Occipital lobe (tissue), 1 donor: ENCODE measurements at regions not wholly inside any gene's neighbourhood (a gene's known extent, or its start where the extent isn't known, plus 50 kb on each side); places are given as distances from the start of the nearest gene placed in this dataset.
A peak's percentile ranks its signal among the peaks of the same experiment; 100 is the strongest.

ENCODE experiments used
- DNase-seq: peaks from one replicate; lab custom pipeline; 2025; lab: John Stamatoyannopoulos, UW

- no peak for DNase-seq
These were observed 123.6 kb downstream of the PRLHR start for GRCh38 chr10:118471863-118472262.

- no peak for DNase-seq
These were observed 125.0 kb downstream of the PRLHR start for GRCh38 chr10:118470470-118470869.

- no peak for DNase-seq
These were observed 125.1 kb upstream of the FAM204A start for GRCh38 chr10:118467200-118467599.

- no peak for DNase-seq
These were observed 123.3 kb upstream of the FAM204A start for GRCh38 chr10:118465300-118465874.

- no peak for DNase-seq
These were observed 121.6 kb upstream of the FAM204A start for GRCh38 chr10:118463740-118464139.

GRCh38 chr10:118462401-118462800 is 120.3 kb upstream of the FAM204A start:
- no peak for DNase-seq

GRCh38 chr10:118459642-118460193 is 117.6 kb upstream of the FAM204A start:
- peak; percentile 48 for DNase-seq

GRCh38 chr10:118458957-118459641 is 117.0 kb upstream of the FAM204A start:
- DNase-seq, result no peak

- DNase-seq, result no peak
These were observed 115.8 kb upstream of the FAM204A start for GRCh38 chr10:118457824-118458428.

GRCh38 chr10:118455181-118455695 is 113.1 kb upstream of the FAM204A start:
- no peak for DNase-seq

GRCh38 chr10:118454211-118454610 is 112.1 kb upstream of the FAM204A start:
- DNase-seq, result no peak

GRCh38 chr10:118452098-118452497 is 110.0 kb upstream of the FAM204A start:
- DNase-seq, result no peak

GRCh38 chr10:118449521-118449920 is 107.4 kb upstream of the FAM204A start:
- no peak for DNase-seq

- DNase-seq, result no peak
These were observed 106.6 kb upstream of the FAM204A start for GRCh38 chr10:118448744-118449143.

- no peak for DNase-seq
These were observed 105.5 kb upstream of the FAM204A start for GRCh38 chr10:118447478-118448270.

GRCh38 chr10:118445535-118445934 is 103.4 kb upstream of the FAM204A start:
- no peak for DNase-seq

GRCh38 chr10:118444069-118444468 is 101.9 kb upstream of the FAM204A start:
- DNase-seq, result no peak

GRCh38 chr10:118442032-118442431 is 99.9 kb upstream of the FAM204A start:
- DNase-seq, result no peak

GRCh38 chr10:118439824-118440223 is 97.7 kb upstream of the FAM204A start:
- no peak for DNase-seq

GRCh38 chr10:118436742-118437141 is 94.6 kb upstream of the FAM204A start:
- no peak for DNase-seq

GRCh38 chr10:118430190-118430589 is 88.1 kb upstream of the FAM204A start:
- no peak for DNase-seq
